ENCODE measurements at regions not wholly inside any gene's neighbourhood (a gene's known extent, or its start where the extent isn't known, plus 50 kb on each side); places are given as distances from the start of the nearest gene placed in this dataset.

GRCh38 chr4:104727643-104728042, 232.9 kb upstream of the CXXC4 start:
- TF ChIP-seq CTCF (IDR thresholded peaks at IDR 0.05 in 8 of 11, conservative IDR thresholded peaks at IDR 0.05 in 3 of 11), result no peak
- TF ChIP-seq POLR2AphosphoS5 (IDR thresholded peaks at IDR 0.05), result no peak
- TF ChIP-seq POLR2A (IDR thresholded peaks at IDR 0.05), result no peak
- Histone ChIP-seq H3K36me3 (no peaks in the 10 kb centered on the region), H3K9me3 (no peaks in the 10 kb centered on the region), H3K27me3 (replicated peaks in 1 of 7) (no peaks in the 10 kb centered on the region), H3K4me3 (no peak overlapping the region), H3K4me1 (no peaks in the 10 kb centered on the region), H3K27ac (no peak overlapping the region)
- 81 to 97% (median 87%) methylated on average over 3 of the region's 3 CpGs for WGBS, 5 donors
- DNase-seq, result no peak
- intact Hi-C loops (cut with DNase I; ENCODE audit: low total_unique reads), result no loop called here

GRCh38 chr4:104728380-104729122, 233.9 kb upstream of the CXXC4 start:
- Histone ChIP-seq H3K27me3 (replicated peaks in 1 of 7) (no peaks in the 10 kb centered on the region), H3K36me3 (no peaks in the 10 kb centered on the region), H3K27ac (no peak overlapping the region), H3K4me3 (no peak overlapping the region), H3K9me3 (no peaks in the 10 kb centered on the region), H3K4me1 (no peaks in the 10 kb centered on the region)
- intact Hi-C loops (cut with DNase I; ENCODE audit: low total_unique reads), result no loop called here
- WGBS, 5 donors, result 67 to 88% (median 77%) methylated on average over 3 of the region's 3 CpGs
- TF ChIP-seq CTCF (IDR thresholded peaks at IDR 0.05 in 8 of 11, conservative IDR thresholded peaks at IDR 0.05 in 3 of 11), result no peak
- DNase-seq, result no peak

- intact Hi-C loops (cut with DNase I; ENCODE audit: low total_unique reads), result no loop called here
- TF ChIP-seq CTCF (IDR thresholded peaks at IDR 0.05 in 8 of 11, conservative IDR thresholded peaks at IDR 0.05 in 3 of 11) (no peak), POLR2A (IDR thresholded peaks at IDR 0.05) (no peak), POLR2AphosphoS5 (IDR thresholded peaks at IDR 0.05) (no peak)
- H3K27me3 ChIP-seq (replicated peaks in 1 of 7), result no peaks in the 10 kb centered on the region
Observed at GRCh38 chr4:104732766-104733165, 238.1 kb upstream of the CXXC4 start.

GRCh38 chr4:104735174-104735573, 240.5 kb upstream of the CXXC4 start:
- no peak for DNase-seq
- no peaks in the 10 kb centered on the region for H3K9me3 ChIP-seq
- TF ChIP-seq POLR2A (IDR thresholded peaks at IDR 0.05) (no peak), CTCF (IDR thresholded peaks at IDR 0.05 in 8 of 11, conservative IDR thresholded peaks at IDR 0.05 in 3 of 11) (no peak), POLR2AphosphoS5 (IDR thresholded peaks at IDR 0.05) (no peak)
- H3K4me1 ChIP-seq, result no peaks in the 10 kb centered on the region
- intact Hi-C loops (cut with DNase I; ENCODE audit: low total_unique reads), result no loop called here
- H3K36me3 ChIP-seq, result no peaks in the 10 kb centered on the region
- no peaks in the 10 kb centered on the region for H3K27me3 ChIP-seq (replicated peaks in 1 of 7)
- no peak overlapping the region for H3K27ac ChIP-seq
- WGBS, 5 donors, result 58 to 79% (median 74%) methylated on average over 2 of the region's 2 CpGs
- no peak overlapping the region for H3K4me3 ChIP-seq

More at GRCh38 chr4:104732766-104733165, 238.1 kb upstream of the CXXC4 start:
- no peak for DNase-seq
- H3K4me1 ChIP-seq, result no peaks in the 10 kb centered on the region
- no peak overlapping the region for H3K4me3 ChIP-seq
- no peak overlapping the region for H3K27ac ChIP-seq
- H3K36me3 ChIP-seq, result no peaks in the 10 kb centered on the region
- H3K9me3 ChIP-seq, result no peaks in the 10 kb centered on the region
